HS-5 (cell line): ENCODE measurements at regions not wholly inside any gene's neighbourhood (a gene's known extent, or its start where the extent isn't known, plus 50 kb on each side); places are given as distances from the start of the nearest gene placed in this dataset.

Experiments used
- DNase-seq: peaks from one replicate; pipeline ENCODE4 v3.0.0-alpha.2; 2012; ENCODE audit warnings: low read depth

GRCh38 chr2:41400088-41400665 lies 647.6 kb upstream of the PKDCC start:
- DNase-seq: no peak

GRCh38 chr2:41405441-41405840 lies 642.4 kb upstream of the PKDCC start:
- DNase-seq: no peak

- no peak for DNase-seq
Measured at GRCh38 chr2:41409328-41409727, 638.5 kb upstream of the PKDCC start.

DNA sequence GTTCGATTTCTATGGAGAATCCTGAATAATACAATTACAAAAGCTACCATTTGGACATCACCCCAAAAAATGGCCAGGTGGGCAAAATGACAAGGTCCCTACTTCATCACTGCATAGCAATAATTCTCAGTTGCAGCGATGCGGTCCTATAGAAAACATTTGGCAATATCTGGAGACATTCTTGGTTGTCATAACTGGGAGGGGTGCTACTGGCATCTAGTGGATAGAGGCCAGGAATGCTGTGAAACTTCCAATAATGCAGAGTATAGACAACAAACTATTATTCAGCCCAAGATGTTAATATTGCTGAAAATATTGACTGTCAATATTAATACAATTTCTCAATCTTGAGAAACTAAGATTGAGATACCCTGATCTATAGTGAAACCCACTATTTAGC lies 637.8 kb upstream of the PKDCC start:
- no peak for DNase-seq

GRCh38 chr2:41413813-41414485 lies 633.9 kb upstream of the PKDCC start:
- DNase-seq: no peak

GRCh38 chr2:41414486-41415230 lies 633.2 kb upstream of the PKDCC start:
- no peak for DNase-seq

DNA sequence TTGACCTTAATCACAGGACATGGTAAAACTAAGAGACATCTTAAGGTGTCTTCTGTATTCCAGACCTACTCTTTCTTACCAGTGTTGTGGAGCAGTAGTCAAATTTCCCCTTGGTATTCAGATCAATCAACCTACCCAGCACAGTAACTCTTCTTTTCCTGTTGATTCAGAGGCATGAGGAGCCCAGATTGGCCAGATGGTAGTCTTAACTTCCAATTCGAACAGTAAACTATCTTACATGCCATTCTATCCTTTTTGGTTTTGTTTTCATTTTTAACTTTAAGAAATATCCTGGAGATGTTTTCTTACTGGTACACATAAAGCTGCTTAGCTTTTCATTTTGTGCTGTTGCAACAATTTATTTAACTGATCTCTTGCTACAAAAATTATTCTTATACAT lies 630.3 kb upstream of the PKDCC start:
- DNase-seq: no peak

DNA sequence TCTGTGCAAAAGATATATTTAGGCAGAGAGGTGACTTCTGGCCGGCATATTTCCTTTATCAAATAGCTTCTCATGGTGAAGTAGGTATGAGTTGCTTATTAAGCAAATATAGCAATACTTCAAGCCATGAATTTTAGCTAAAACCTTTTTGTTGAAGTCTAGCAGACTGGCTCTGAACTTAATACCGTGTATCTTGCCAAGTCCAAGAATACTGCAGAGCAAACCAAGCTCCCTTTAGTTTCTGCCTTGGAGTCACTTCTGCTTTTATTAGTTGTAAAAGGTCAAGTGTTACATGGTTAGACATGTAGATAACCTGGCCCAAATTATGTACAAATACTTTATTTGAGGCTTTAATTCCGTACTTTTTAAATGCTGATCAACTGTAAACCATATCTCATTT lies 627.6 kb upstream of the PKDCC start:
- no peak for DNase-seq

GRCh38 chr2:41420872-41421271 lies 626.9 kb upstream of the PKDCC start:
- DNase-seq: no peak

- DNase-seq: no peak
Measured at GRCh38 chr2:41431756-41432155, 616.1 kb upstream of the PKDCC start.

DNA sequence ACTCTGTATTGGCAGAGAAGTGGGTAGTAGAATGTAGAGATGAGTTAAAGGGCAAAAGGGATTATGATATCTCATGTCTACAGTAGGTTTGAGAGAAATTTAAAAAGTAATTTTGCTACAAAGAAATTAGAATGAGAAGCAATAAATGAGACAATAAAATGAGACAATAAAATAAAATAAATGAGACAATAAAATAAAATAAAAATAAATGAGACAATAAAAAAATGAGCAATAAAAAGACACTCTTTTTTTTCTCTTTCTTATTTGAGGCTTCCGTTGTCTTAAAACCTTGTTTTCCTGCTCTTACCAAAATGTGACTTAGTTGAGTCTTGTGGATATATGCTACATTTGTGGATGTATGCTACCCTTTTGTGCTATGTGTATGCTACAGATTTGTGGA lies 615.4 kb upstream of the PKDCC start:
- no peak for DNase-seq

- no peak for DNase-seq
Measured at GRCh38 chr2:41434991-41435390, 612.8 kb upstream of the PKDCC start.

DNA sequence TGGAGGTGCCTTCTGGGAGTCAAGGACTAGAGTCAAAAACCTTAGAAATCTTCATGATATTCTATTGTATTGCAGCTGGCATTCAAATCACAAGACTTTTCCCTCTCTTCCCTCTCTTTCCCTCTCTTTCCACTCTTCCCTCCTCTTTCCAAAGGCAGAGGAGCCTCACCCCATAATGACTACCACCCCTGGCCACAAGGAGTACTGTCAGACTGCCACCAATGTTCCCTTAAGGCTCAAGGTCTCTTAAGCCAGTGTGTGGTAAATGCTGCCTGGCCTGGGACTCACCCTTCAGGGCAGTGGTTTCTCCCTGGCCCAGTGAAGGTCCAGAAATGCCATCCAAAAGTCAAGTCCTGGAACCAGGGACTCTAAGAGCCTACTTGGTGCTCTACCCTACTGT lies 605.9 kb upstream of the PKDCC start:
- DNase-seq: no peak

DNA sequence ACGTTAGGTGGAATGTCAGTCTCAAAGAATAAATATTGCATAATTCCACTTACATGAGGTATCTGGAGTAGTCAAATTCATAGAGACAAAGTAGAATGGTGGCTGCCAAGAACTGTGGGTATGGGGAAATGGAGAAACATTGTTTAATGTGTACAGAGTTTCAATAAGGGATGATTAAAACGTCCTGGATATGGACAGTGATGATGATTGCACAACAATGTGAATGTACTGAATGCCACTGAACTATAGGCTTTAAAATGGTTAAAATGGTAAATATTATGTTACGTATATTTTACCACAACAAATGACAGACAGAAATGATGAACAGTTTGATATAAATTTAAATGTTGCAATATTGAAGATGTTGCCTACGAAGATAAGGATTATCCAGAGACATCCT lies 602.0 kb upstream of the PKDCC start:
- no peak for DNase-seq

DNA sequence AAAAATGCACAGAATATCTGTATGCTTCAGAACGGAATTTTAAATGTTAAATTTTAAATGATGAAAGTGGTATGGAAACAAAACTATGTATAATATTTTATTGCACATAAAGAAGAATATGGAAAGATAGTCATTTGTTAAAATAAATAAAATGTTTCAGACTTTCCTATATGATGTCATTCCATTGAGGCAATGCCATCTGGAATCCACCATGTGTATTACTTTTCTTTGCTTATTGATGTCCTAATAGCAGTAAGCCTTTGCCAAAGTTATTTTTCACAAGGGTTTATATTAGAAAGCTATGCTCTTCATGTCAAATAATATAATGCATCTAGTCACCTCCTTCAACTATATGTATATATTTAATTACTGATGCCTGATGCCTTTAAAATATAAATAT lies 601.6 kb upstream of the PKDCC start:
- DNase-seq: no peak

DNA sequence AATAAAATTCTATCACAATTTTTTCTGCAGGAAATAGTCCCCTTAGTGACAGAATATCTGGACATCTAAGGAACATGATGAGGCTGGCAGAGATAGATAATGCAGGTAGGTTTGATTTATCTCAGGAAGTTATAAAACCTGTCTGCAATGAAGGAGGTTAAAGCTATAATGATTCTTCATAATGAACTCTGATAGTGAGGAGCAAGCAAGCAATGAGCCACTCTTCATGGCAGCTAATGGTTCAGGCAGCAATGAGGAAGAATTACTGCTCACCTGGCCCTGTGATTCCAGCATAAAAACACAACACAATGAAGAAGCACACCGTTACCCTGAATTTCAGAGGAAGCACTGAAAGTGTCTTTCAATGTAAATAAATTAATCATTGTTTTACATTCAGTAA lies 599.6 kb upstream of the PKDCC start:
- no peak for DNase-seq

DNA sequence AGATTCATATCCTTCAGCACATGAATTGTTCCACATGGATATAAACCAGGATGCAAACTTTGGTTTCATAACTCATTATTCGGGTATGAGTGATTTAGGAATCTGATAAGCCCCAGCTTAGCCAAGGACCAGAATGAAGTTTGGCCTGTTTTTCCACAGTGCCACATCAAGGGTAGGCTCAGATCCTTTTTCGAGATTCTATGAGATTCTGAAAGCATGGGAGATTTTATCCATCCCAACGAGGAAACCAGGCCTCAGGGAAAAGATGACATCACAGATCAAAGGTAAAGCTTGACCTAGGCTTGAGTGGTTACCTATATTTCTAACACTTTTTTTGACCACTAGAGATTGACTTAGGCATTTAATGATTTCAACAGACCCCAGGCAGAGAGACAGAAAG lies 590.8 kb upstream of the PKDCC start:
- DNase-seq: no peak

DNA sequence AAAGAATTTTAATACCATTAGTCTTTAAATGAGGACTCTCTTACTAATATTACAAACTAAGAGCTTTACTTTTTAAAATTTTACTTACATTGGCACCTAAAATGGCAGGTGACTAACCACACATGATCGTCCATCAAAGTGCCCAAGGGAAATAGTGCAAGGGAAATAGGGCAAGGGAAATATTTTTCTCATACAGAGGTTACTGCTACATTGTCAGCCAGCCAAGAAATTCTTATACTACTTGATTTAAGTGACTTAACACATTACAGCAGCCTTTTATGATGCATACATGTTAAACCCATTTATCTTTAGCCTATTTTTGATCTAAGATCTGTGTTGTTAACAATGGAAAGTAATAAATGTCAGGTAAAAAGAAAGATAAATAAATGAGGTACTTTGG lies 587.2 kb upstream of the PKDCC start:
- DNase-seq: no peak

- no peak for DNase-seq
Measured at GRCh38 chr2:41464395-41464794, 583.4 kb upstream of the PKDCC start.

- DNase-seq: no peak
Measured at GRCh38 chr2:41475959-41476358, 571.9 kb upstream of the PKDCC start.

DNA sequence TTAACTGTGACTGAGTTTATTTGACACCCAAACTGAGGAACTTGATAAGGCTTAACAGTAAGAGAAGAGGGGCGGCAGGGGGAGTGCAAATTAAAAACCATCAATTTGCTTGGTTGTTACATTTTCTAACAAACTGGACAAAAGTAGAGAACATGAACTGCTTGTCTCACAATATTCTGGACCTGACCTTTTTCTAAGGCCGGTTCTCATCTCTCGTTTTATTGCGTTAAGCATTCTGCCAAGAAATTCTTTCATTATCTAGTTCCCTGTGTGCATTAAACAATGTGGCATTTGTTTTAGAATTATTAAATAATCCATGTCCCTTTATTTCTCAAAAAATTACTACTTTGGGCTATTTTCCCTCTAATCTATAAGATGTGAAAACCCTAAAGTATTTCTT lies 565.2 kb upstream of the PKDCC start:
- DNase-seq: no peak

DNA sequence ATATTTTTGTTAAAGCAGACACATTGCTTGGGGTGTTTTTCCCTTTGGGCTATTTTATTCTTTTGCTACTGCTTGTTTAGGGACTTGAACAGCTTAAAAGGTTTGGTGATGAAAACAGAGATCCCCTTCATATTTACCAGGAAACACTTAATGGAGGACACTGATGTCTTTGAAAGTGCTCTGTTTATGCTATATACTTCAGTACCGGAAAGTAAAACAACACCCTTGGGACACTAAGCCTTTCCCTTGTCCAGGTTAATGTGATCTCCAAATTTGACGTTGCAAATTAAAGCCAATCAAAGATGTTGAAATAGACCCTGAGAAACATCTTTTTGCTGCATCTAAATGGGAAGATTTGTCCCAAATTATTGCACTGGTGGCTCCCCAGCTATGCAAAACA lies 564.6 kb upstream of the PKDCC start:
- DNase-seq: no peak

DNA sequence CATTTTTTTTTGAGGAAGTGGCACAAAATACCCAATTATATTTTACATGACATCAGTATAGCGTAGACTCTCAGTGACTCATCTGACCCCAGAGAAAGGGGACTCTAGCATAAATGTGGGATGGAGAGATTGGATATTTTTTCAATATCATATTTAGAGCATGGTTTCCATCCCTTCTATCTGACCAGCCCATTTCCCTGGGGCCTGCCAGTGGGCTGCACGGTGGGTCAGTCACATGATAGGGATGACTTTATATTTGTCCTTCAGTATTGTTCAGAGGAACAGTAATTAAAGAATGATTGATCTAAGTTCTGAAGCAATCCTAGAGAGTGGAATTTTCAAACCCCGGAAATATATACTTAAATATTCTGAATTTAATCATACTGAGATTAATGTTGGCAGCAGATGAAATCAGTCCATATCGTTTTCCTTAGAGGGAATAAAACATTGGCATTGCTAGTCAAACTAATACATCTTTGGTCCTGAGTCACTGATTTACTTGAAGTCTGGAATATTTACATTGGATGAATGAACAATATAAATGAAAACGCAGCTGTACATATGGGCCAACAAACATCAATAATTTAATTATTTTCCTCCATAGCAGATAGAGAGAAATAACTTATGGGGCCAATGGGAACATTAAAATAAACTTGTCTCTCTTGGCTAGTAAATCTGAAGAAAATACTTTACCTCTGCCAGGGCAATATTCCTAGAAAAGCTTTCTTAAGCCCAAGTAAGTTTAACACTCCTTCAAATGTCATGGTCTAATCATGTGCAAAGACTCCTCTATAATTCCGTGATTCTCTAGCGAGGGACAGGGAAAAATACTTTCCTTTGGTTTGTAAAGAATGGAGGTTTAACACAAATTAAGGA lies 563.6 kb upstream of the PKDCC start:
- no peak for DNase-seq
